ENCODE measurements at regions not wholly inside any gene's neighbourhood (a gene's known extent, or its start where the extent isn't known, plus 50 kb on each side); places are given as distances from the start of the nearest gene placed in this dataset.

- no peaks in the 10 kb centered on the region for H3K36me3 ChIP-seq
- TF ChIP-seq EP300 (IDR thresholded peaks at IDR 0.05) (no peak), CTCF (IDR thresholded peaks at IDR 0.05) (no peak), POLR2AphosphoS5 (IDR thresholded peaks at IDR 0.05) (no peak), POLR2A (IDR thresholded peaks at IDR 0.05) (no peak)
- no peak overlapping the region for H3K27ac ChIP-seq
- 55 to 66% (median 56%) methylated on average over 7 to 9 of the region's 9 CpGs for WGBS, 5 donors
- DNase-seq, result no peak
- no peaks in the 10 kb centered on the region for H3K4me1 ChIP-seq
- H3K27me3 ChIP-seq, result peaks cover 0 to 60% (median 0%) of the 10 kb centered on the region in 3 donors
- no peak overlapping the region for H3K4me3 ChIP-seq
- no peaks in the 10 kb centered on the region for H3K9me3 ChIP-seq
- intact Hi-C loops (cut with DNase I; ENCODE audit: low total_unique reads), result no loop called here
These were observed 159.3 kb upstream of the MYCN start for GRCh38 chr2:15780912-15781574.

- Histone ChIP-seq H3K36me3 (no peaks in the 10 kb centered on the region), H3K27ac (no peak overlapping the region), H3K4me1 (no peaks in the 10 kb centered on the region), H3K4me3 (no peak overlapping the region), H3K27me3 (peaks cover 0 to 60% (median 0%) of the 10 kb centered on the region in 3 donors), H3K9me3 (no peaks in the 10 kb centered on the region)
- WGBS, 5 donors, result 32 to 50% (median 40%) methylated on average over 9 to 16 of the region's 16 CpGs
- no peak for TF ChIP-seq POLR2AphosphoS5 (IDR thresholded peaks at IDR 0.05)
- TF ChIP-seq EP300 (IDR thresholded peaks at IDR 0.05), result no peak
- TF ChIP-seq POLR2A (IDR thresholded peaks at IDR 0.05), result no peak
- no peak for TF ChIP-seq CTCF (IDR thresholded peaks at IDR 0.05)
- no peak for DNase-seq
- intact Hi-C loops (cut with DNase I; ENCODE audit: low total_unique reads), result no loop called here
These were observed 158.2 kb upstream of the MYCN start for GRCh38 chr2:15782009-15782751.

DNA sequence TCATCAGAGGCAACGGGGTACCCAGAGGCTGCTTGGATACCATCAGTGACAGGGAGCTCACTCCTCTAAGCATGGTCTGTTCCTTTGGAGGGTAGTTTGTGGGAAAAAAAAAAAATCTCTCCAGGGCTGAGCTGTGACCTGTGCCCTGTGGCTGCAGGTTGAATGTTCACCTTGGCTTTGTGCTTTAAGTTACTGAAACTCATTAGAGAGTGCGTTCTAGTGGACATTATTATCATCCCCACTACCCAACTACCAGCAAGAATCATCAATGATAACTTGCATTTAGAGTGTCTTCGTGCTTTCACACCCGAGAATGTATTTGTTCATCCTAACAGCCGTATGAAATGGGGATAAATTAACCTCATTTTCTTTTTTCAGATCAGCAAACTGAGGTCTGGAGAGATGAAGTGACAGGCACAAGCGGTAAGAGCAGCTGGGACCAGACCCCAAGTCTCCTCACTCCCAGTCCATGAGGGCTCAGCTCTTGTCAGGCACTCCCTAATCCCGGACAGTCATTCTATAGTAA, 157.5 kb upstream of the MYCN start:
- DNase-seq, result no peak
- intact Hi-C loops (cut with DNase I; ENCODE audit: low total_unique reads), result no loop called here
- H3K36me3 ChIP-seq, result no peaks in the 10 kb centered on the region
- no peak for TF ChIP-seq EP300 (IDR thresholded peaks at IDR 0.05)
- no peak for TF ChIP-seq POLR2AphosphoS5 (IDR thresholded peaks at IDR 0.05)
- no peak for TF ChIP-seq POLR2A (IDR thresholded peaks at IDR 0.05)
- TF ChIP-seq CTCF (IDR thresholded peaks at IDR 0.05), result no peak
- no peaks in the 10 kb centered on the region for H3K9me3 ChIP-seq
- H3K4me3 ChIP-seq, result no peak overlapping the region
- no peaks in the 10 kb centered on the region for H3K4me1 ChIP-seq
- WGBS, 5 donors, result 73 to 87% (median 77%) methylated on average over 7 of the region's 7 CpGs
- peaks cover 0 to 60% (median 0%) of the 10 kb centered on the region in 3 donors for H3K27me3 ChIP-seq
- H3K27ac ChIP-seq, result no peak overlapping the region

GRCh38 chr2:15783489-15783888, 156.9 kb upstream of the MYCN start:
- WGBS, 5 donors, result 90 to 98% (median 91%) methylated on average over 6 of the region's 6 CpGs
- no peak for DNase-seq
- no peaks in the 10 kb centered on the region for H3K36me3 ChIP-seq
- H3K9me3 ChIP-seq, result no peaks in the 10 kb centered on the region
- no peak overlapping the region for H3K4me3 ChIP-seq
- intact Hi-C loops (cut with DNase I; ENCODE audit: low total_unique reads), result no loop called here
- TF ChIP-seq POLR2A (IDR thresholded peaks at IDR 0.05), result no peak
- no peak for TF ChIP-seq POLR2AphosphoS5 (IDR thresholded peaks at IDR 0.05)
- no peak for TF ChIP-seq EP300 (IDR thresholded peaks at IDR 0.05)
- no peak for TF ChIP-seq CTCF (IDR thresholded peaks at IDR 0.05)
- H3K27me3 ChIP-seq, result peaks cover 0 to 62% (median 0%) of the 10 kb centered on the region in 3 donors
- H3K4me1 ChIP-seq, result no peaks in the 10 kb centered on the region
- H3K27ac ChIP-seq, result no peak overlapping the region
